CD4-positive, alpha-beta memory T cell (primary cell): ENCODE measurements at regions not wholly inside any gene's neighbourhood (a gene's known extent, or its start where the extent isn't known, plus 50 kb on each side); places are given as distances from the start of the nearest gene placed in this dataset.

Experiments
- CTCF ChIA-PET: fragments of 350-600 bp; sonication (Branson Sonifier 250); formaldehyde crosslinking; loops from one replicate; lab custom pipeline; 2021; ENCODE audit warnings: inconsistent platforms; ENCODE audit not compliant: partially characterized antibody; lab: Charles Lee
- POLR2A ChIA-PET: fragments of 350-600 bp; sonication (Branson Sonifier 250); formaldehyde crosslinking; loops from one replicate; lab custom pipeline; 2021; ENCODE audit not compliant: partially characterized antibody; lab: Charles Lee
- DNase-seq, 5 donors: peaks; one replicate each; pipeline versions ENCODE4 v3.0.0 to v3.0.0-alpha.2; 2020 to 2022; ENCODE audit warnings: mixed read lengths in 1 of 5
- H3K27ac ChIP-seq: one replicate; pipeline ENCODE4 v1.7.0; 2013; ENCODE audit warnings: low read depth, low read length
- H3K27me3 ChIP-seq: 2 replicates; pipeline ENCODE4 v1.7.0; 2013; ENCODE audit warnings: mild to moderate bottlenecking, low read length, moderate library complexity; ENCODE audit not compliant: insufficient read depth
- H3K36me3 ChIP-seq: 2 replicates; pipeline ENCODE4 v1.7.0; 2013; ENCODE audit warnings: mild to moderate bottlenecking, low read length, moderate library complexity; ENCODE audit not compliant: insufficient read depth
- H3K4me1 ChIP-seq: 2 replicates; pipeline ENCODE4 v1.7.0; 2013; ENCODE audit warnings: mild to moderate bottlenecking, low read length, moderate library complexity; ENCODE audit not compliant: insufficient read depth
- H3K4me3 ChIP-seq, 2 donors: one replicate each; pipeline ENCODE4 v1.7.0; 2013; ENCODE audit warnings: low read length in 2 of 2, mild to moderate bottlenecking in 1 of 2
- H3K9me3 ChIP-seq, 2 donors: one replicate each; pipeline ENCODE4 v1.7.0; 2013; ENCODE audit warnings: low read length in 2 of 2, control low read depth in 1 of 2; ENCODE audit not compliant: control insufficient read depth in 1 of 2
- H3K27ac Mint-ChIP-seq, 7 donors: one replicate each; pipeline ENCODE4 v1.8.0; 2020 to 2021; ENCODE audit warnings: mixed read lengths in 7 of 7, mild to moderate bottlenecking in 6 of 7, inconsistent platforms in 3 of 7, moderate library complexity in 3 of 7
- H3K27me3 Mint-ChIP-seq, 2 donors: one replicate each; pipeline ENCODE4 v1.8.0; 2020 to 2021; ENCODE audit warnings: mixed read lengths in 2 of 2
- H3K36me3 Mint-ChIP-seq, 2 donors: one replicate each; pipeline ENCODE4 v1.8.0; 2020 to 2021; ENCODE audit warnings: mixed read lengths in 2 of 2, inconsistent platforms in 1 of 2, mild to moderate bottlenecking in 1 of 2
- H3K4me1 Mint-ChIP-seq, 4 donors: one replicate each; pipeline ENCODE4 v1.8.0; 2020 to 2021; ENCODE audit warnings: mixed read lengths in 4 of 4, mild to moderate bottlenecking in 1 of 4
- H3K4me3 Mint-ChIP-seq, 8 donors: one replicate each; pipeline ENCODE4 v1.8.0; 2020 to 2021; ENCODE audit warnings: mixed read lengths in 8 of 8, mild to moderate bottlenecking in 7 of 8, moderate library complexity in 6 of 8, inconsistent platforms in 3 of 8
- H3K9me3 Mint-ChIP-seq, 8 donors: one replicate each; pipeline ENCODE4 v1.8.0; 2020 to 2021; ENCODE audit warnings: mixed read lengths in 8 of 8, mild to moderate bottlenecking in 5 of 8, inconsistent platforms in 3 of 8, moderate library complexity in 1 of 8
- intact Hi-C: fragments of 100-400 bp; cut with micrococcal nuclease; formaldehyde crosslinking; loops from one replicate; pipeline ENCODE4 v1.15.1; 2023

DNA sequence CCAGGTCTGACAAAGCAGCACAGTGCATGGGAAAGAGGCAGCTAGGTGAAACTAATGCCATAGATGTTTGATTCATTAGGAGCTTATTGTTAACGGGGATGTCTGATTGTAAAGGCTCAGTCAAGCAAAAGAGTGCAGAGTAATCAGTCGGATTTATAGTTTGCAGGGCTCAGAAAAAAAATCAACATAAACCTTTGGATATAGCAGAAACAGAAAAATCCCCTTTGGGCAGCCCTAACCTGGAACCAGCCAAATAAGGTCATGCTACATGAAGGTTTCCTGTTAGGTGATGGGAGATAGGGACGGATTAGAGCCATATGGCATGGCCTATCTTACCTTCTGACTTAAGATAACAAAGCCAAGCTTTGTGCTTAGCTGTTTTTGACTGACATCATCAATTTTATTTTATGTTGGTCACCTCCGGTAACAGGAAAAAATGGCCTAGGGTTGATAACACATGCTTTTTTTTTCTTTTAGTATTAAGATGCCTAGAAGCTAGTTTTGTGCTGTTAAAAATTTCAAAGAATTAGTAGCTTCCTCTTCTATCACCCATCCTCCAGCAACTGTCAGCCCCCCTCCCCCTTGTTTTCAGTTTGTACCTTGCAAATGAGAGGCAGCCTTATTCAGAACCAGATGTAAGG is 60.7 kb upstream of the ZEB2 start:
- intact Hi-C loops = no loop called here
- peaks cover 2 to 4% of the 10 kb centered on the region in 2 donors for H3K27me3 Mint-ChIP-seq
- no peak overlapping the region for H3K27ac Mint-ChIP-seq

DNA sequence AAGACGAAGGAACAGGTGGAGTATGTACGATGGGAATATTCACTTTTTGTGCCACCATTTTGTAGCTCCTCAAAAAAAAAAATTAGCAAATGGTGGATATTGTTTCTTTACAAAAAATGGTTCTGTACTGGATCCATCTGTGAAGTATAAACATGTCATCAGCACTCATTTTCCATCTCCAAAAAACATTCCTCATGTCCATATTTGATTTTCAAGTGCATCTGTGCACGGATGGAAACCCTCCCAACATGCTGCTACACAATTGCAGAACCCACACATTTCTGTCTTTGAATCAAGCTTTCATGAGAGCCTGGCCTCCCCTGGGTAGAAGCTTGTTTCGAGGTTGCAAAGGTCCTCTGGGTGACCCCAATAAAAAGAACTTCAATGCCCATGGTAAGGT is 59.6 kb upstream of the ZEB2 start:
- no peaks in the 10 kb centered on the region for H3K36me3 ChIP-seq
- H3K4me1 Mint-ChIP-seq = peaks cover 5 to 13% (median 10%) of the 10 kb centered on the region in 4 donors
- peaks cover 0 to 4% of the 10 kb centered on the region in 2 donors for H3K27me3 Mint-ChIP-seq
- intact Hi-C loops = no loop called here
- no peaks in the 10 kb centered on the region for H3K27me3 ChIP-seq
- no peaks in the 10 kb centered on the region for H3K9me3 ChIP-seq
- peaks cover 0 to 2% (median 0%) of the 10 kb centered on the region in 8 donors for H3K9me3 Mint-ChIP-seq
- H3K4me1 ChIP-seq = peaks cover 8% of the 10 kb centered on the region
- no peak overlapping the region for H3K27ac Mint-ChIP-seq
- no peak overlapping the region for H3K27ac ChIP-seq
- POLR2A ChIA-PET = no interaction called here
- CTCF ChIA-PET = no interaction called here
- no peak overlapping the region for H3K4me3 ChIP-seq
- no peak for DNase-seq
- no peaks in the 10 kb centered on the region for H3K36me3 Mint-ChIP-seq
- H3K4me3 Mint-ChIP-seq = no peak overlapping the region

More for the DNA sequence above, 60.7 kb upstream of the ZEB2 start:
- no peaks in the 10 kb centered on the region for H3K9me3 ChIP-seq
- H3K4me3 Mint-ChIP-seq = no peak overlapping the region
- H3K36me3 ChIP-seq = no peaks in the 10 kb centered on the region
- CTCF ChIA-PET = interaction anchor here (0.7 kb wide), 1 partner anchor 44 kb away, joined by 3 read pairs; no protein-coding TSS in a partner anchor
- no peaks in the 10 kb centered on the region for H3K27me3 ChIP-seq
- POLR2A ChIA-PET = no interaction called here
- H3K4me1 Mint-ChIP-seq = peaks cover 5 to 13% (median 11%) of the 10 kb centered on the region in 4 donors
- H3K36me3 Mint-ChIP-seq = no peaks in the 10 kb centered on the region
- H3K4me3 ChIP-seq = no peak overlapping the region
- H3K4me1 ChIP-seq = peaks cover 8% of the 10 kb centered on the region
- peaks cover 0 to 2% (median 0%) of the 10 kb centered on the region in 8 donors for H3K9me3 Mint-ChIP-seq
- H3K27ac ChIP-seq = no peak overlapping the region
- no peak for DNase-seq

DNA sequence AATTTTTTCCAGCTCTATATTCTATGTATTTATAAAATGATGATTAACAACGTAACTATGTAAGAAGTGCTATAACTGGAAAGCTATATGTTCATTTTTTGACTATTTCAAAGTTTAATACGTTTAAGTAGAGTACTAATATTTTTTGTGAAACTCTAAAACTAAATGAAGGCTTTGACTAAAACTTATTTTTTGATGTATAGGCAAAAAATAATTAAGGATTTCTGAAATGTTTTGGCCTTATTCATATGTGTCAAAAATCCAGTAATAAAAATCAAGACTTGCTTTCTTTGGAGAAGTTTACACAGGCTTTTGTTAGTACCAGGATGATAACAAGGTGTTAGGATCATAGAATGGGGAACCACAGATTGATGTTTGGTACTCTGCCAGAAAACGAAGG is 58.2 kb upstream of the ZEB2 start:
- peaks cover 0 to 5% (median 3%) of the 10 kb centered on the region in 4 donors for H3K4me1 Mint-ChIP-seq
- POLR2A ChIA-PET = no interaction called here
- H3K27me3 Mint-ChIP-seq = peaks cover 0 to 4% of the 10 kb centered on the region in 2 donors
- peaks cover 3% of the 10 kb centered on the region for H3K4me1 ChIP-seq
- H3K27me3 ChIP-seq = no peaks in the 10 kb centered on the region
- no peak overlapping the region for H3K27ac ChIP-seq
- H3K27ac Mint-ChIP-seq = no peak overlapping the region
- CTCF ChIA-PET = no interaction called here
- no peak for DNase-seq
- no peak overlapping the region for H3K4me3 ChIP-seq
- no peaks in the 10 kb centered on the region for H3K9me3 Mint-ChIP-seq
- H3K4me3 Mint-ChIP-seq = no peak overlapping the region
- H3K9me3 ChIP-seq = no peaks in the 10 kb centered on the region
- H3K36me3 ChIP-seq = no peaks in the 10 kb centered on the region
- H3K36me3 Mint-ChIP-seq = no peaks in the 10 kb centered on the region
- intact Hi-C loops = no loop called here

DNA sequence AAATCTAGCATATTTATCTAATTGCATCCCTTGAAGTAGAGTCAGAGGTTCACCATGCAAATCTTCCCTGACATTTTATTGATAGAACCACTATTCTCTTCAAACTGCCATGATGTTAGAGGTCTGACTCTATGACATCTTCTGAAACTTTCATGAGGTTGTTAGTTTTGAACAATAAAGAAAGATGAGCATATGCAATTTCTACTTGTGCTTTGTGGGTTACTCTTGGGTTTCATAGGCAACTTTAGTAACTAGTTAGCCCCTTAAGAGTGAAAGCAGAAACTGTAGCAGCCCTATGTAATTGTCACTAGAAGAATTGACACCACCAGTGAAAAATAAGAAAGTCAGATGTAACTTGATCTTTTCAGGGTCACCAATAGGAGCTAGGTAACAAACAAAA is 53.1 kb upstream of the ZEB2 start:
- H3K4me1 Mint-ChIP-seq = peaks cover 0 to 3% (median 1%) of the 10 kb centered on the region in 4 donors
- Histone ChIP-seq H3K27ac (no peak overlapping the region), H3K4me1 (no peaks in the 10 kb centered on the region), H3K27me3 (no peaks in the 10 kb centered on the region), H3K4me3 (no peak overlapping the region), H3K9me3 (no peaks in the 10 kb centered on the region), H3K36me3 (no peaks in the 10 kb centered on the region)
- no peak overlapping the region for H3K27ac Mint-ChIP-seq
- CTCF ChIA-PET = no interaction called here
- POLR2A ChIA-PET = no interaction called here
- intact Hi-C loops = no loop called here
- H3K36me3 Mint-ChIP-seq = no peaks in the 10 kb centered on the region
- no peak for DNase-seq
- peaks cover 0 to 3% of the 10 kb centered on the region in 2 donors for H3K27me3 Mint-ChIP-seq
- H3K9me3 Mint-ChIP-seq = peaks cover 0 to 2% (median 0%) of the 10 kb centered on the region in 8 donors
- H3K4me3 Mint-ChIP-seq = no peak overlapping the region

DNA sequence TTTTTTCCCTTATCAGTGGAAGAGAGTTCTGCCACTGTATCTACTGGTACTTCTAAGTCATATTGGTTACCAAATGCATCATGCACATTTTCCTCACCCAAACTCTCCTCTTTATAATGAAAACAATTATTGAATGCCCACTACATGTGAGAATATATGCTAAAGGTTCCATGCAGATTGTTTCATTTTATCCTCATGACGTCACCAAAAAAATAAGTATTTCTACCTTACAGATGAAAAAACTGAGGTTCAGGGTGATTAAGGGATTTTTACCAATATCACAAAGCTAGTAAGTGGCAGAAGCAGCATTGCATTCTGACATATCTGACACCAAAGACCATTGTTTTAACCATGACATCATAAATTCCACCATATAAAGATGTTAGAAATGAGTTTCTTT is 51.9 kb upstream of the ZEB2 start:
- H3K27me3 ChIP-seq = no peaks in the 10 kb centered on the region
- no peaks in the 10 kb centered on the region for H3K9me3 ChIP-seq
- H3K4me3 ChIP-seq = no peak overlapping the region
- no peak overlapping the region for H3K27ac Mint-ChIP-seq
- H3K4me1 Mint-ChIP-seq = peaks cover 0 to 3% (median 1%) of the 10 kb centered on the region in 4 donors
- CTCF ChIA-PET = no interaction called here
- H3K4me1 ChIP-seq = no peaks in the 10 kb centered on the region
- H3K9me3 Mint-ChIP-seq = peaks cover 0 to 2% (median 0%) of the 10 kb centered on the region in 8 donors
- no peak overlapping the region for H3K4me3 Mint-ChIP-seq
- intact Hi-C loops = no loop called here
- H3K27ac ChIP-seq = no peak overlapping the region
- no peaks in the 10 kb centered on the region for H3K36me3 ChIP-seq
- no peak for DNase-seq
- no peaks in the 10 kb centered on the region for H3K36me3 Mint-ChIP-seq
- H3K27me3 Mint-ChIP-seq = peaks cover 0 to 3% of the 10 kb centered on the region in 2 donors
- POLR2A ChIA-PET = no interaction called here

DNA sequence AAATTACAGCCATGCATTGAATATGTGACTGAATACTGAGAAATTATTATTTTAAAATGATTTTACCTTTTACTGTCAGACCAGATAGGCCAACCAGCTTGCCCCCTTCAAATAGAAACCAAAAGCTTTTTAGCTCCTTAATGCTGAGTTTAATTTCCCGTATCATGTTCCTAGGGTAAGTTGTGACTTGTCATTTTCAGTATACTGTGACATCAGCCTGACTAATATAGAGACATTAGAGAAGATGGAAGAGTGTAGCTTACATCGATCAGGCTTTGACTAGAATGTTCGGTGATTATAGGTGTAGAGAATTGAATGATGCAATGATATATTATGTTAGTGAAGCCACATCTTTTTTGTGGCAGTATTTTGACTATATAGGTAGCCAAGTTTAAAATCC is 50.6 kb upstream of the ZEB2 start:
- Mint-ChIP-seq H3K4me3 (no peak overlapping the region), H3K9me3 (peaks cover 0 to 2% (median 0%) of the 10 kb centered on the region in 8 donors), H3K27ac (no peak overlapping the region), H3K4me1 (peaks cover 0 to 3% (median 1%) of the 10 kb centered on the region in 4 donors), H3K36me3 (no peaks in the 10 kb centered on the region), H3K27me3 (peaks cover 0 to 3% of the 10 kb centered on the region in 2 donors)
- CTCF ChIA-PET = interaction anchor here (1.2 kb wide), 1 partner anchor 9 kb away, joined by 3 read pairs; no protein-coding TSS in a partner anchor
- H3K27ac ChIP-seq = no peak overlapping the region
- H3K36me3 ChIP-seq = no peaks in the 10 kb centered on the region
- no peak overlapping the region for H3K4me3 ChIP-seq
- DNase-seq = no peak
- POLR2A ChIA-PET = no interaction called here
- no peaks in the 10 kb centered on the region for H3K27me3 ChIP-seq
- H3K9me3 ChIP-seq = no peaks in the 10 kb centered on the region
- H3K4me1 ChIP-seq = no peaks in the 10 kb centered on the region
- intact Hi-C loops = no loop called here
